ENCODE measurements at regions not wholly inside any gene's neighbourhood (a gene's known extent, or its start where the extent isn't known, plus 50 kb on each side); places are given as distances from the start of the nearest gene placed in this dataset.
A peak's percentile ranks its signal among the peaks of the same experiment; 100 is the strongest.

- peak; percentile 87 for ATAC-seq (ENCODE audit: low read depth)
- DNase-seq (ENCODE audit: low spot score): no peak
- TF ChIP-seq, protein P1, sequence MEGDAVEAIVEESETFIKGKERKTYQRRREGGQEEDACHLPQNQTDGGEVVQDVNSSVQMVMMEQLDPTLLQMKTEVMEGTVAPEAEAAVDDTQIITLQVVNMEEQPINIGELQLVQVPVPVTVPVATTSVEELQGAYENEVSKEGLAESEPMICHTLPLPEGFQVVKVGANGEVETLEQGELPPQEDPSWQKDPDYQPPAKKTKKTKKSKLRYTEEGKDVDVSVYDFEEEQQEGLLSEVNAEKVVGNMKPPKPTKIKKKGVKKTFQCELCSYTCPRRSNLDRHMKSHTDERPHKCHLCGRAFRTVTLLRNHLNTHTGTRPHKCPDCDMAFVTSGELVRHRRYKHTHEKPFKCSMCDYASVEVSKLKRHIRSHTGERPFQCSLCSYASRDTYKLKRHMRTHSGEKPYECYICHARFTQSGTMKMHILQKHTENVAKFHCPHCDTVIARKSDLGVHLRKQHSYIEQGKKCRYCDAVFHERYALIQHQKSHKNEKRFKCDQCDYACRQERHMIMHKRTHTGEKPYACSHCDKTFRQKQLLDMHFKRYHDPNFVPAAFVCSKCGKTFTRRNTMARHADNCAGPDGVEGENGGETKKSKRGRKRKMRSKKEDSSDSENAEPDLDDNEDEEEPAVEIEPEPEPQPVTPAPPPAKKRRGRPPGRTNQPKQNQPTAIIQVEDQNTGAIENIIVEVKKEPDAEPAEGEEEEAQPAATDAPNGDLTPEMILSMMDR (IDR thresholded peaks at IDR 0.05; ENCODE audit: poor library complexity, severe bottlenecking): no peak
- no peak overlapping the region for H3K27ac ChIP-seq (ENCODE audit: poor library complexity, severe bottlenecking)
- peaks cover 4% of the 10 kb centered on the region for H3K4me1 ChIP-seq (ENCODE audit: insufficient read depth, poor library complexity, severe bottlenecking)
- H3K4me3 ChIP-seq (ENCODE audit: severe bottlenecking): no peak overlapping the region
- no peaks in the 10 kb centered on the region for H3K9me3 ChIP-seq (ENCODE audit: severe bottlenecking)
- no peaks in the 10 kb centered on the region for H3K27me3 ChIP-seq (ENCODE audit: insufficient read depth, poor library complexity, severe bottlenecking)
- no peaks in the 10 kb centered on the region for H3K36me3 ChIP-seq (ENCODE audit: low read depth)
Observed at GRCh38 chr3:182118066-182118465, 406.3 kb downstream of the SOX2 start.

DNA sequence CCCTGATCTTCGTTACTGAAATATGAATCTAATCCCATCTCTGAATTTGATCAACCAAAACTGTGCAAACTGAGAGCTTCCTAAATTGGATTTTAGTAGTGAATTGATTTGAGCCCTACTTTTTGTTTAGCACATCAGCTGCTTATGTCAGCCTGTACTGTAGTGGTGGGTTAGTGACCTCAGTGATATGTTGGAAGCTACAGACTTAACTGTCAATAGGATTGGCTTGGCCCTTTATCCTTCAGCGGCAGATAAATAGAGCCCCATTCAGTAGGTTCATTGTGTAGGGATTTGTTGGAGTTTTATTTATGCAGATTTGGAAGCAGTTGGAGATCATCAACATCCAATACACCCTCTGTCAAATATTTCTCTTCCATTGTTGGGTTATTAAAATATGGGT lies 409.7 kb downstream of the SOX2 start:
- Histone ChIP-seq H3K4me3 (ENCODE audit: severe bottlenecking) (no peak overlapping the region), H3K9me3 (ENCODE audit: severe bottlenecking) (no peaks in the 10 kb centered on the region), H3K4me1 (ENCODE audit: insufficient read depth, poor library complexity, severe bottlenecking) (peaks cover 4% of the 10 kb centered on the region), H3K27me3 (ENCODE audit: insufficient read depth, poor library complexity, severe bottlenecking) (no peaks in the 10 kb centered on the region), H3K27ac (ENCODE audit: poor library complexity, severe bottlenecking) (no peak overlapping the region), H3K36me3 (ENCODE audit: low read depth) (no peaks in the 10 kb centered on the region)
- TF ChIP-seq, protein P1 (IDR thresholded peaks at IDR 0.05; ENCODE audit: poor library complexity, severe bottlenecking): no peak
- DNase-seq (ENCODE audit: low spot score) (no peak), ATAC-seq (ENCODE audit: low read depth) (no peak)

DNA sequence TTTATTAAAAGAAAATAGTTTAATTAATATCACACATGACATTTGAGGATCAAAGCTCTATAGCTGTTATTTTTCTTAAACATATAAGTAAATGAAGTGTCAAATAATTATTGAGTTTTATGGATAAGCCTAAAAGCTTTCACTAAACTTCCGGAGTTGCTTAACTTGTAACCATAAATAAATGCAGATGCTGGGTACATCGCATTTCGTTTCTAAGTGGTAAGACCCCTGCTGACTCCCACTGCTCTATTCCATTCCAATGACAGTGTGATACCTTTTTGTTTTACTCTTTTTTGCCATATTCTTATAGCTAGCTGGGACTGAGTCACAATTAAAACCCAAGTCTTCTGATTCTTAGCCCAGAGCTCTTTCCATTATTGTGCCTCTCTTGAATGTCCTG lies 411.1 kb downstream of the SOX2 start:
- Histone ChIP-seq H3K9me3 (ENCODE audit: severe bottlenecking) (no peaks in the 10 kb centered on the region), H3K36me3 (ENCODE audit: low read depth) (no peaks in the 10 kb centered on the region), H3K27me3 (ENCODE audit: insufficient read depth, poor library complexity, severe bottlenecking) (no peaks in the 10 kb centered on the region), H3K27ac (ENCODE audit: poor library complexity, severe bottlenecking) (no peak overlapping the region), H3K4me1 (ENCODE audit: insufficient read depth, poor library complexity, severe bottlenecking) (peaks cover 2% of the 10 kb centered on the region), H3K4me3 (ENCODE audit: severe bottlenecking) (no peak overlapping the region)
- ATAC-seq (ENCODE audit: low read depth) (no peak), DNase-seq (ENCODE audit: low spot score) (no peak)
- TF ChIP-seq, protein P1 (IDR thresholded peaks at IDR 0.05; ENCODE audit: poor library complexity, severe bottlenecking): no peak

GRCh38 chr3:182124187-182124586 lies 412.5 kb downstream of the SOX2 start:
- ATAC-seq (ENCODE audit: low read depth): no peak
- H3K4me1 ChIP-seq (ENCODE audit: insufficient read depth, poor library complexity, severe bottlenecking): no peaks in the 10 kb centered on the region
- TF ChIP-seq, protein P1 (IDR thresholded peaks at IDR 0.05; ENCODE audit: poor library complexity, severe bottlenecking): no peak
- no peaks in the 10 kb centered on the region for H3K36me3 ChIP-seq (ENCODE audit: low read depth)
- H3K4me3 ChIP-seq (ENCODE audit: severe bottlenecking): no peak overlapping the region
- H3K9me3 ChIP-seq (ENCODE audit: severe bottlenecking): no peaks in the 10 kb centered on the region
- DNase-seq (ENCODE audit: low spot score): no peak
- H3K27me3 ChIP-seq (ENCODE audit: insufficient read depth, poor library complexity, severe bottlenecking): no peaks in the 10 kb centered on the region
- no peak overlapping the region for H3K27ac ChIP-seq (ENCODE audit: poor library complexity, severe bottlenecking)

DNA sequence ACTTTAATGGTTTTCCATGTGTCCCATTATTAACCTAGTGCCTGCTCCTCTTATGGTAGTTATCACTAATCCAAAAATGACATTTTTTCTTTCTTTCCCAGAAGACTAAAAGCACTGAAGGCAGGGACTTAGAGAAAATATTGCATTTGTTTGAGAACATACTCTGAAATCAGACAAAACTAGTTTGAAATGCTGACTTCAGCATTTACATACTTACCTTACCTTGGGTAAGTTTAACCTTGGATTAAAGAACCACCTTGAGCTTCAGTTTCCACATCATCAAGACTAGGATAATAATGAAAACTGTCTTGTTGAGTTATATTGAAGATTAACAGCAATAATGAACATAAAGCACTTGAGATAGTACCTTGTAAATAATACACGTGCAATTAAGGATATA lies 413.0 kb downstream of the SOX2 start:
- no peaks in the 10 kb centered on the region for H3K27me3 ChIP-seq (ENCODE audit: insufficient read depth, poor library complexity, severe bottlenecking)
- DNase-seq (ENCODE audit: low spot score): no peak
- H3K9me3 ChIP-seq (ENCODE audit: severe bottlenecking): no peaks in the 10 kb centered on the region
- TF ChIP-seq, protein P1 (IDR thresholded peaks at IDR 0.05; ENCODE audit: poor library complexity, severe bottlenecking): no peak
- no peak overlapping the region for H3K4me3 ChIP-seq (ENCODE audit: severe bottlenecking)
- no peaks in the 10 kb centered on the region for H3K36me3 ChIP-seq (ENCODE audit: low read depth)
- ATAC-seq (ENCODE audit: low read depth): no peak
- no peak overlapping the region for H3K27ac ChIP-seq (ENCODE audit: poor library complexity, severe bottlenecking)
- H3K4me1 ChIP-seq (ENCODE audit: insufficient read depth, poor library complexity, severe bottlenecking): no peaks in the 10 kb centered on the region

Data from RWPE2 (cell line).